ENCODE measurements at regions not wholly inside any gene's neighbourhood (a gene's known extent, or its start where the extent isn't known, plus 50 kb on each side); places are given as distances from the start of the nearest gene placed in this dataset.
"Not testable (repeated sequence)": the region's sequence is repeated elsewhere in the genome, so short reads cannot be mapped to it uniquely, and the experiment has no call there.

DNA sequence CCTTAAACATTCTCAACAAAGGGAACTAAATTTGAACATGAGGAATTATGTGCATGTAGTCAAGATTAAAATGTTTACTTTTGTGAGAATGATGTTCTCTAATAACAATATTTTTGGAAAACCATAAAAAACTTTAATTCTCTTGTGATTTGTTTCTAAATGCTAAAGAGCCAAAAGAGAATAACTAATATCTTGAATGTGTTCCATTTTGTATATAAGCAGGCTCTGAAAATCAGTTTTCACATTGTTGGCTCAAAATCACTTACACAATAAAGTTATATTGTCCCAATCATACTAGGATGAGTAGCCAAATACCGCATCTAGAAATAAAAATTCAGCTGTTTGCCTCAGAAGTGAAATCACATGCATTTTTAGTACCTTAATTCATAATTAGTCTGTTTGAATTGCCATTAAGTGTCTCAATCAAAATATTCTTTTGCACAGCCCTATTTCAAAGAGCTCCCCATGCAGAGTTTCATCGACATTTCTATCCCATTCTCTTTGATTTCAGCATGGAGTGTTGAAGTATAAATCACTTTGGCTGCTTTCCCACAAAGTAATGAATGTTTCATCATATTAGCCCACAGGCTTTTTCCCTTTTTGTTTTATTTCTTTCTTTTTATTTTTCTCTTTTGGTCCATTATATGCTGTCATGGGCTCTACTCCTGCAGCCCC, 420.3 kb upstream of the POM121L12 start:
- H3K27me3 ChIP-seq (ENCODE audit: control insufficient read depth, insufficient read depth, low read length): no peaks in the 10 kb centered on the region
- H3K9ac ChIP-seq (ENCODE audit: low read depth, low read length): no peak overlapping the region

DNA sequence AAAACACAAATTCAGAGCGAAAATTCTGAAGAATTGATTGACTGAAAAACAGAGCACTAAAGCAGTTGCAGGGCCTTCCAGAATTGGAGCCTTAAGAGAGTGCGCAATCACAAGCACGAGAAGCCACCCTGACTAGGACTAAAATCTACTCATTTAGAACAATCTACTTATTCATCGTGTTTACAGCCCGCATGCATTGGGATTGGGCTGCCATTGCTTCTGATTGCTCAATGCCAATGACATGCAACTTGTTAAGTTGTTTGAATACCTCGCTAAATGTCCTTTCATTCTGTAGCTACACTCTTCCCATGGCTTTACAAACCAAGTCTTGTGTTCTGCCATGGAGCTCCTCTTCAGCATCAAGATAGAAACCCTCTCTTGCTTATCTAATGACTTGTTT, 425.9 kb upstream of the POM121L12 start:
- H3K9me3 ChIP-seq (ENCODE audit: control insufficient read depth, insufficient read depth, low read length): no peaks in the 10 kb centered on the region
- H3K36me3 ChIP-seq (ENCODE audit: control insufficient read depth, insufficient read depth, low read length): no peaks in the 10 kb centered on the region
- no peak overlapping the region for H3K9ac ChIP-seq (ENCODE audit: low read depth, low read length)
- H3K4me3 ChIP-seq (ENCODE audit: low read depth, low read length): no peak overlapping the region
- H3K4me1 ChIP-seq (ENCODE audit: control insufficient read depth, insufficient read depth, low read length): no peaks in the 10 kb centered on the region
- no peak overlapping the region for H3K27ac ChIP-seq (ENCODE audit: low read depth, low read length)
- H3K27me3 ChIP-seq (ENCODE audit: control insufficient read depth, insufficient read depth, low read length): no peaks in the 10 kb centered on the region

More for the DNA sequence above, 420.3 kb upstream of the POM121L12 start:
- H3K9me3 ChIP-seq (ENCODE audit: control insufficient read depth, insufficient read depth, low read length): no peaks in the 10 kb centered on the region
- no peak overlapping the region for H3K27ac ChIP-seq (ENCODE audit: low read depth, low read length)
- H3K36me3 ChIP-seq (ENCODE audit: control insufficient read depth, insufficient read depth, low read length): no peaks in the 10 kb centered on the region
- no peaks in the 10 kb centered on the region for H3K4me1 ChIP-seq (ENCODE audit: control insufficient read depth, insufficient read depth, low read length)
- H3K4me3 ChIP-seq (ENCODE audit: low read depth, low read length): no peak overlapping the region

DNA sequence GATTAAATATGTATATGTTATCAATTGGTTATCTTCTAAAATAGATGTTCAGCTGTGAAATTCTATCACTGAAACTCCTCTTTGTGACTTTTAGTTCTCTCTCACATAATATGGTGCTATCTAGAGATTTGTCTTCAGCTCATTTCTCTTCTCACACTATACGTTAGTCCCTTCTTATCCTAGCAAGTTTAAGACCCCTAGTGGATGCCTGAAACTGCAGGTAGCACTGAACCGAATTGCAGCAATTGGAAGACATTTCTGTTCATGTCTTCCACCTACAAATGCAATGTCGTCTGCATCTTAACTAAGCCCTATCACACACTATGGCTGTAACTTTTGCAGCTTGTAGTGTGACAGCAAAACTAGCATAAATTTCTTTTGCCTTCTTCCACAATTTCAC, 442.7 kb upstream of the POM121L12 start:
- H3K9ac ChIP-seq (ENCODE audit: low read depth, low read length): no peak overlapping the region
- H3K36me3 ChIP-seq (ENCODE audit: control insufficient read depth, insufficient read depth, low read length): no peaks in the 10 kb centered on the region
- peaks cover 12% of the 10 kb centered on the region; the same call in 1 of the 2 replicates for H3K9me3 ChIP-seq (ENCODE audit: control insufficient read depth, insufficient read depth, low read length)
- H3K27me3 ChIP-seq (ENCODE audit: control insufficient read depth, insufficient read depth, low read length): no peaks in the 10 kb centered on the region
- H3K27ac ChIP-seq (ENCODE audit: low read depth, low read length): no peak overlapping the region
- peaks cover 7% of the 10 kb centered on the region; the same call in 1 of the 2 replicates for H3K4me1 ChIP-seq (ENCODE audit: control insufficient read depth, insufficient read depth, low read length)
- H3K4me3 ChIP-seq (ENCODE audit: low read depth, low read length): no peak overlapping the region

- H3K4me1 ChIP-seq (ENCODE audit: control insufficient read depth, insufficient read depth, low read length): peaks cover 12% of the 10 kb centered on the region
- no peaks in the 10 kb centered on the region for H3K36me3 ChIP-seq (ENCODE audit: control insufficient read depth, insufficient read depth, low read length)
Measured at GRCh38 chr7:52586704-52587103, 448.7 kb upstream of the POM121L12 start.

GRCh38 chr7:52584041-52584440, 451.4 kb upstream of the POM121L12 start:
- Histone ChIP-seq H3K27me3 (ENCODE audit: control insufficient read depth, insufficient read depth, low read length) (no peaks in the 10 kb centered on the region), H3K9me3 (ENCODE audit: control insufficient read depth, insufficient read depth, low read length) (no peaks in the 10 kb centered on the region), H3K4me1 (ENCODE audit: control insufficient read depth, insufficient read depth, low read length) (peaks cover 12% of the 10 kb centered on the region)

More at GRCh38 chr7:52586704-52587103, 448.7 kb upstream of the POM121L12 start:
- H3K27ac ChIP-seq (ENCODE audit: low read depth, low read length): no peak overlapping the region
- no peak overlapping the region for H3K4me3 ChIP-seq (ENCODE audit: low read depth, low read length)
- H3K9ac ChIP-seq (ENCODE audit: low read depth, low read length): no peak overlapping the region
- H3K27me3 ChIP-seq (ENCODE audit: control insufficient read depth, insufficient read depth, low read length): no peaks in the 10 kb centered on the region
- no peaks in the 10 kb centered on the region for H3K9me3 ChIP-seq (ENCODE audit: control insufficient read depth, insufficient read depth, low read length)

GRCh38 chr7:52573141-52573540, 462.3 kb upstream of the POM121L12 start:
- H3K9ac ChIP-seq (ENCODE audit: low read depth, low read length); H3K9me3 ChIP-seq (ENCODE audit: control insufficient read depth, insufficient read depth, low read length); H3K4me3 ChIP-seq (ENCODE audit: low read depth, low read length); H3K27ac ChIP-seq (ENCODE audit: low read depth, low read length); H3K4me1 ChIP-seq (ENCODE audit: control insufficient read depth, insufficient read depth, low read length); H3K36me3 ChIP-seq (ENCODE audit: control insufficient read depth, insufficient read depth, low read length); H3K27me3 ChIP-seq (ENCODE audit: control insufficient read depth, insufficient read depth, low read length): not testable (repeated sequence)

More at GRCh38 chr7:52584041-52584440, 451.4 kb upstream of the POM121L12 start:
- H3K9ac ChIP-seq (ENCODE audit: low read depth, low read length): no peak overlapping the region
- no peaks in the 10 kb centered on the region for H3K36me3 ChIP-seq (ENCODE audit: control insufficient read depth, insufficient read depth, low read length)
- H3K4me3 ChIP-seq (ENCODE audit: low read depth, low read length): no peak overlapping the region
- no peak overlapping the region for H3K27ac ChIP-seq (ENCODE audit: low read depth, low read length)

GRCh38 chr7:52571026-52571425, 464.4 kb upstream of the POM121L12 start:
- Histone ChIP-seq H3K27ac (ENCODE audit: low read depth, low read length) (no peak overlapping the region), H3K36me3 (ENCODE audit: control insufficient read depth, insufficient read depth, low read length) (no peaks in the 10 kb centered on the region), H3K27me3 (ENCODE audit: control insufficient read depth, insufficient read depth, low read length) (no peaks in the 10 kb centered on the region), H3K9ac (ENCODE audit: low read depth, low read length) (no peak overlapping the region), H3K9me3 (ENCODE audit: control insufficient read depth, insufficient read depth, low read length) (no peaks in the 10 kb centered on the region), H3K4me1 (ENCODE audit: control insufficient read depth, insufficient read depth, low read length) (no peaks in the 10 kb centered on the region), H3K4me3 (ENCODE audit: low read depth, low read length) (no peak overlapping the region)

GRCh38 chr7:52569151-52569550, 466.3 kb upstream of the POM121L12 start:
- Histone ChIP-seq H3K4me3 (ENCODE audit: low read depth, low read length) (no peak overlapping the region), H3K9me3 (ENCODE audit: control insufficient read depth, insufficient read depth, low read length) (no peaks in the 10 kb centered on the region), H3K27ac (ENCODE audit: low read depth, low read length) (no peak overlapping the region), H3K4me1 (ENCODE audit: control insufficient read depth, insufficient read depth, low read length) (no peaks in the 10 kb centered on the region), H3K36me3 (ENCODE audit: control insufficient read depth, insufficient read depth, low read length) (no peaks in the 10 kb centered on the region), H3K9ac (ENCODE audit: low read depth, low read length) (no peak overlapping the region), H3K27me3 (ENCODE audit: control insufficient read depth, insufficient read depth, low read length) (no peaks in the 10 kb centered on the region)

DNA sequence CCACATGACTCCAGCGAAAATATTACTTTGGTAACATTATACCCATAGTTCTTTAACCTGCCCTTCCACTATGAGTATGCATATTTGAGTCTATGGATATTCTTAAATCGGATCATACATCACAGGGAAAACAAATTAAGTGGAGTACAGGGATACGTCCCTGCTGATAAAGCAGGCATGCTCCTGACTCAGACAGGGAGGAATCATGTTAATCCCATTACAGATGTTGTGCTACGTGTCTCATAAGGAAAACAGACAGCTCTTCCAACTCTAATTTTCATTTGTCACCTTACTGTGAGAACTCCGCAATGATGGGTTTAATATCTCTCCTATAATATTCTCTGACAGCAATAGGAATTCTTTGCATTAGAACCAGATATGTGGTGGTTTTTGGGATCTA, 469.5 kb upstream of the POM121L12 start:
- H3K9me3 ChIP-seq (ENCODE audit: control insufficient read depth, insufficient read depth, low read length): no peaks in the 10 kb centered on the region
- no peak overlapping the region for H3K4me3 ChIP-seq (ENCODE audit: low read depth, low read length)

DNA sequence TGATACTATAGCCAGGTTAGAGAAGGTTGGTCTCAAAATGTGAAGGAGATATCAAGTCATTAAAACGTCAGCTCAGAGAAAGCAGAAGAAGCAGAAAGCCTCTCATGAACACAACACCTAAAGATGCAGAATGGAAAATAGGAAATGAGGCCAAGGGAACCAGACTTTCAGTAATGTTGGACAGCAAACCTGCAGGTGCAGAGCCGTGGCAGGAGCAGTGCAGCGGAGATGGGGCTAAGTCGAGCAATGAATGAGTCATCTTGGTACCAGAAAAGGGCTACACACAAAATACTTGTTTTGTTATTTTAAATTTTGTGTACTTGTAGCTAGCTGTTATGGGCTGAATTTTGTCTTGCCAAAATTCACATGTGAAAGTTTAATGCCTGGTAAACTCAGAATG, 479.6 kb upstream of the POM121L12 start:
- H3K9ac ChIP-seq (ENCODE audit: low read depth, low read length): no peak overlapping the region
- H3K4me1 ChIP-seq (ENCODE audit: control insufficient read depth, insufficient read depth, low read length): no peaks in the 10 kb centered on the region
- H3K27me3 ChIP-seq (ENCODE audit: control insufficient read depth, insufficient read depth, low read length): no peaks in the 10 kb centered on the region
- H3K9me3 ChIP-seq (ENCODE audit: control insufficient read depth, insufficient read depth, low read length): no peaks in the 10 kb centered on the region
- H3K4me3 ChIP-seq (ENCODE audit: low read depth, low read length): no peak overlapping the region
- H3K36me3 ChIP-seq (ENCODE audit: control insufficient read depth, insufficient read depth, low read length): no peaks in the 10 kb centered on the region
- no peak overlapping the region for H3K27ac ChIP-seq (ENCODE audit: low read depth, low read length)

More for the DNA sequence above, 469.5 kb upstream of the POM121L12 start:
- Histone ChIP-seq H3K36me3 (ENCODE audit: control insufficient read depth, insufficient read depth, low read length) (no peaks in the 10 kb centered on the region), H3K27me3 (ENCODE audit: control insufficient read depth, insufficient read depth, low read length) (no peaks in the 10 kb centered on the region), H3K4me1 (ENCODE audit: control insufficient read depth, insufficient read depth, low read length) (no peaks in the 10 kb centered on the region), H3K9ac (ENCODE audit: low read depth, low read length) (no peak overlapping the region), H3K27ac (ENCODE audit: low read depth, low read length) (no peak overlapping the region)

DNA sequence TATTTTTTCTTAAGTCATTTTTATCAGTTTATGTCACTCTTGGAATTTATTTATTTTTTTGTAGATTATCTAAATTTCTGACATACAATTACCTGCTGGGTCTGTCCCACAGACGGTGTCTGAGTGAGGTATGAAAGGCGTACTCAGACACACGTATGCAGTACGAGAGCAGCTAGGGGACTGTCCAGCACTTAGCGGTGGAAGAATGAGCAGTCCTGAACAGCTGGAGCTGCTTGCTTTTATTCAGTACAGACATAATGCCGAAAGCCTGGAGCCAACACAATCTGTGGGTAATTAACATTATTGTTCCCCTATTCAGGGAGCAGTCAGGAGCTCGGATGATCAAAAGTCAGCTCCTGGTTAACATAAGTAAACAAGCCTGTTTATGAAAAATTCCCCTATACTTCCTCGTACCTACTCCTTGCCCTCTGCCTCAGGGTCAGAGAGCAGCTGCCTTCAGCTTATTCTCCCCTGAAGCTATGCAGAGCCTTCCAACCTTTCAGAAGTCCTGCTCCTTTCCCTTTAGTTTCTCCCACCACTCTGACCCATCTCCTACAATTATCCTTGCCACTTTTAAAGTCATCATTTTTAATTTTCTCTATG, 488.0 kb upstream of the POM121L12 start:
- Histone ChIP-seq H3K27me3 (ENCODE audit: control insufficient read depth, insufficient read depth, low read length) (no peaks in the 10 kb centered on the region), H3K9me3 (ENCODE audit: control insufficient read depth, insufficient read depth, low read length) (no peaks in the 10 kb centered on the region), H3K36me3 (ENCODE audit: control insufficient read depth, insufficient read depth, low read length) (no peaks in the 10 kb centered on the region), H3K27ac (ENCODE audit: low read depth, low read length) (no peak overlapping the region), H3K4me1 (ENCODE audit: control insufficient read depth, insufficient read depth, low read length) (peaks cover 18% of the 10 kb centered on the region), H3K4me3 (ENCODE audit: low read depth, low read length) (no peak overlapping the region), H3K9ac (ENCODE audit: low read depth, low read length) (no peak overlapping the region)
